Mesodermal cell (in vitro differentiated cells): ENCODE measurements at regions not wholly inside any gene's neighbourhood (a gene's known extent, or its start where the extent isn't known, plus 50 kb on each side); places are given as distances from the start of the nearest gene placed in this dataset.

ENCODE experiments used
- H3K27ac ChIP-seq: 2 replicates; pipeline ENCODE4 v1.7.0; 2013; ENCODE audit warnings: mild to moderate bottlenecking, low read depth, low read length, moderate library complexity; ENCODE audit not compliant: severe bottlenecking
- H3K36me3 ChIP-seq: 2 replicates; pipeline ENCODE4 v1.7.1; 2013; ENCODE audit warnings: mild to moderate bottlenecking, low read length, moderate library complexity; ENCODE audit not compliant: control insufficient read depth, insufficient read depth
- H3K4me1 ChIP-seq: one replicate; pipeline ENCODE4 v1.7.1; 2013; ENCODE audit warnings: mild to moderate bottlenecking, low read length; ENCODE audit not compliant: insufficient read depth, control insufficient read depth, poor library complexity, severe bottlenecking
- H3K4me3 ChIP-seq: 2 replicates; pipeline ENCODE4 v1.7.0; 2013; ENCODE audit warnings: low read length, control low read depth, mild to moderate bottlenecking; ENCODE audit not compliant: insufficient read depth, poor library complexity, severe bottlenecking; ENCODE audit errors: extremely low read depth
- H3K9me3 ChIP-seq: 2 replicates; pipeline ENCODE4 v1.7.1; 2013; ENCODE audit warnings: mild to moderate bottlenecking, low read length, moderate library complexity; ENCODE audit not compliant: control insufficient read depth
- WGBS, 2 experiments: methylation state at CpG; one replicate each; pipeline ENCODE4 v1.1.5; 2013; ENCODE audit warnings: missing lambda C conversion rate in 2 of 2; ENCODE audit not compliant: insufficient coverage in 2 of 2; 5-methylcytosine and 5-hydroxymethylcytosine counted together

DNA sequence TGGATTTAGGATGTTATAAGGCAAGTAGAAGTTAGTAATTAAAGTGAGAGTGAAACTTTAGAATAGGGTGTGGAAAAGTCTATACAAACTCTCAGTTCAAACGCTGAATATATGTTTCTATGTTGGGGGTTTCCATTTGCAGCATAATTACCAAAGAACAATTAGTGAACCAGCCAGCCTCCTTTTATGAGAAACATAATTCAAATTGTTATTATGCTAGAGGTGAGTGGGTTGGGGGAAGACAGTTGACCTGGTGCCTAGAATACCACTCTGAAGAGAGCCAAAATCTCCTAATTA lies 435.8 kb downstream of the MDFIC start:
- Histone ChIP-seq H3K27ac (no peak overlapping the region), H3K9me3 (no peaks in the 10 kb centered on the region), H3K4me3 (no peak overlapping the region), H3K36me3 (no peaks in the 10 kb centered on the region), H3K4me1 (no peaks in the 10 kb centered on the region)
- no CpG with 5 or more reads among the region's 1 CpG for WGBS, 2 experiments

DNA sequence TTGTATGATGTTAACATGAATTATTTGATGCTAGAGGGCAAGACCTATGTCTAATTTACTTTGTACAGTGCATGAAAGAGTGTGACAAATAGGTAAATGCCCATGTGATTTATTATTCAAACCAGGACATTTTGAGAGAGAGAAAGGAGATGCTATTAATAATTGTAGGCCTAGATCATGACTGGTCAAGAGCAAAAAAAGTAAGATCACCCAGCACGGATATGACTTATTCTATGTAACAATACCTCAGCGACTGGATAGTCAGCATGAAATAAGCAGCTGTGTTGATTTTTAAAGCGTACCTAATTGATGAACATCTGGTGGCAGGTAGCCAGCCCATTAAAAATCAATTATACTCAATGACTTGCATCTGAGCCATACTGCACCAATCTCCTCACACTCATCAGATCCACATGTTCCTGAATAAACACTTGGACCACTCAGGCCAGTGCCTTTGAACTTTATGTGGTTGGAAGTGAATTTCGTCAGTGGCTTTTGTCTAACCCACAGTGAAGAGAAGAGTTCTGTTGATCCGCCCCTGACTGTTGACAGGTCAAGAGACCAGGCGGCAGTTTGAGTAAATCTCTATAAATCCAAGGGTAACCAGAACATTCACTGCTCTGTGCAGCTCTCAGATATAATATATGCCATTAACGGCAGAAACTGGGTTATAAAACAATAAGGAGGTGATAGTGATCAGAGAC lies 435.3 kb downstream of the MDFIC start:
- Histone ChIP-seq H3K9me3 (no peaks in the 10 kb centered on the region), H3K36me3 (no peaks in the 10 kb centered on the region), H3K4me3 (no peak overlapping the region), H3K4me1 (no peaks in the 10 kb centered on the region), H3K27ac (no peak overlapping the region)
- 93 to 100% methylated on average over 4 to 5 of the region's 7 CpGs for WGBS, 2 experiments

GRCh38 chr7:115356139-115356746 lies 434.3 kb downstream of the MDFIC start:
- Histone ChIP-seq H3K9me3 (no peaks in the 10 kb centered on the region), H3K27ac (no peak overlapping the region), H3K4me3 (no peak overlapping the region), H3K36me3 (no peaks in the 10 kb centered on the region), H3K4me1 (no peaks in the 10 kb centered on the region)
- WGBS, 2 experiments: no CpG with 5 or more reads among the region's 2 CpGs

- H3K9me3 ChIP-seq: no peaks in the 10 kb centered on the region
- H3K36me3 ChIP-seq: no peaks in the 10 kb centered on the region
- no peak overlapping the region for H3K4me3 ChIP-seq
- H3K27ac ChIP-seq: no peak overlapping the region
- no CpG with 5 or more reads among the region's 1 CpG for WGBS, 2 experiments
- no peaks in the 10 kb centered on the region for H3K4me1 ChIP-seq
Observed at GRCh38 chr7:115354925-115355324, 433.0 kb downstream of the MDFIC start.

DNA sequence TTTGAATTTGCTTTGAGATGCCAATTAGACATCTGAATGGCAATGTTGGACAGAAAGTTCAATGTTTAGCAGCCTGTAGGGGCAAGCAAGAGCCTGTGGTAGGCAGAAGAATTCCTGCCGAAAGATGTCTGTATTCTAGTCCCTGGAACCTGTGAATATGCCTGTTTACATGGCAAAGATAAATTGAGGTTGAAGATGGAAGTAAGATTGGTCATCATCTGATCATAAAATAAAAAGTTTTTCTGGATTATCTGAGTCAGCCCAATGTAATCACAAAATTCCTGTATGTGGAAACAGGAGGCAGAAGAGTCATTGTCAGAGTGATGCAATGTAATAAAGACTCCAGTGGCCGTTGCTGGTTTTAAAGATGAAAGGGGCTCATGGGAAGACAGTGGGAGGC lies 430.5 kb downstream of the MDFIC start:
- H3K27ac ChIP-seq: no peak overlapping the region
- 100% methylated on average over 1 of the region's 2 CpGs; no CpG with 5 or more reads in 1 of the 2 experiments for WGBS, 2 experiments

GRCh38 chr7:115350764-115351163 lies 428.9 kb downstream of the MDFIC start:
- H3K9me3 ChIP-seq: no peaks in the 10 kb centered on the region
- WGBS, 2 experiments: no CpG with 5 or more reads among the region's 1 CpG
- H3K4me3 ChIP-seq: no peak overlapping the region
- no peaks in the 10 kb centered on the region for H3K4me1 ChIP-seq
- no peaks in the 10 kb centered on the region for H3K36me3 ChIP-seq
- H3K27ac ChIP-seq: no peak overlapping the region

More for the DNA sequence above, 430.5 kb downstream of the MDFIC start:
- Histone ChIP-seq H3K4me3 (no peak overlapping the region), H3K36me3 (no peaks in the 10 kb centered on the region), H3K4me1 (no peaks in the 10 kb centered on the region), H3K9me3 (no peaks in the 10 kb centered on the region)

DNA sequence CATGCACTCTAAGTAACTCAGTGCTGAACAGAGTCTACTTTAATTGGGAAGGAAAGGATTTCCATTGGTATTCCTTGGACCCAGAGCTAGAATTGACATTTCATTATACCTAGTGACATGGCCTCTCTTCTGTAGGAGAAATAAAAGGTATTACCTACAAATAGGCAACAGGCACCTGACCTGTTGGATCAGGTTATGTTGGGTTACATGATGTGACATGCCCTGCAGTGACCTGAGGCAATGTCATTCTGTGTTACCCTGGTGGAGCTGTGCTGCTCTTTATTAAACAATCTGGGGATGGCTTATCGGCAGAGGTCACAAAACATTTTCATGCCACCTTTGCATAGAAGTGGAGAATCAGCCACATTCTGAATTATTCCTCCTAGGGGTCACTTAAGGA lies 427.7 kb downstream of the MDFIC start:
- no peak overlapping the region for H3K27ac ChIP-seq
- no peak overlapping the region for H3K4me3 ChIP-seq
- no peaks in the 10 kb centered on the region for H3K4me1 ChIP-seq
- no peaks in the 10 kb centered on the region for H3K36me3 ChIP-seq
- H3K9me3 ChIP-seq: no peaks in the 10 kb centered on the region
- WGBS, 2 experiments: 100% methylated on average over 1 of the region's 1 CpG; no CpG with 5 or more reads in 1 of the 2 experiments

GRCh38 chr7:115346685-115347084 lies 424.8 kb downstream of the MDFIC start:
- Histone ChIP-seq H3K36me3 (no peaks in the 10 kb centered on the region), H3K27ac (no peak overlapping the region), H3K4me1 (no peaks in the 10 kb centered on the region), H3K4me3 (no peak overlapping the region), H3K9me3 (no peaks in the 10 kb centered on the region)
- no CpG with 5 or more reads among the region's 1 CpG for WGBS, 2 experiments

- Histone ChIP-seq H3K27ac (no peak overlapping the region), H3K4me3 (no peak overlapping the region), H3K4me1 (no peaks in the 10 kb centered on the region), H3K36me3 (no peaks in the 10 kb centered on the region), H3K9me3 (peaks cover 3% of the 10 kb centered on the region)
- 86 to 94% methylated on average over 2 of the region's 4 CpGs for WGBS, 2 experiments
Observed at GRCh38 chr7:115340828-115341227, 418.9 kb downstream of the MDFIC start.

- Histone ChIP-seq H3K9me3 (peaks cover 3% of the 10 kb centered on the region), H3K4me1 (no peaks in the 10 kb centered on the region), H3K36me3 (no peaks in the 10 kb centered on the region), H3K4me3 (no peak overlapping the region), H3K27ac (no peak overlapping the region)
- 100% methylated on average over 3 of the region's 4 CpGs; no CpG with 5 or more reads in 1 of the 2 experiments for WGBS, 2 experiments
Observed at GRCh38 chr7:115338016-115338415, 416.1 kb downstream of the MDFIC start.

- H3K36me3 ChIP-seq: no peaks in the 10 kb centered on the region
- WGBS, 2 experiments: 80 to 100% methylated on average over 1 to 2 of the region's 3 CpGs
- no peak overlapping the region for H3K27ac ChIP-seq
- no peaks in the 10 kb centered on the region for H3K4me1 ChIP-seq
- H3K9me3 ChIP-seq: no peaks in the 10 kb centered on the region
- H3K4me3 ChIP-seq: no peak overlapping the region
Observed at GRCh38 chr7:115332691-115333090, 410.8 kb downstream of the MDFIC start.
